ENCODE measurements at regions not wholly inside any gene's neighbourhood (a gene's known extent, or its start where the extent isn't known, plus 50 kb on each side); places are given as distances from the start of the nearest gene placed in this dataset.
"Not testable (repeated sequence)": the region's sequence is repeated elsewhere in the genome, so short reads cannot be mapped to it uniquely, and the experiment has no call there.

- Histone ChIP-seq H3K9me3 (peaks cover 3% of the 10 kb centered on the region), H3K27me3 (no peaks in the 10 kb centered on the region), H3K36me3 (no peaks in the 10 kb centered on the region), H3K27ac (no peak overlapping the region), H3K4me1 (ENCODE audit: control insufficient read depth in 1 of 2, insufficient read depth in 1 of 2, low read depth in 1 of 2, low read length in 1 of 2) (no peaks in the 10 kb centered on the region), H3K4me3 (ENCODE audit: low read depth in 1 of 2, low read length in 1 of 2) (no peak overlapping the region)
- TF ChIP-seq, protein P1, sequence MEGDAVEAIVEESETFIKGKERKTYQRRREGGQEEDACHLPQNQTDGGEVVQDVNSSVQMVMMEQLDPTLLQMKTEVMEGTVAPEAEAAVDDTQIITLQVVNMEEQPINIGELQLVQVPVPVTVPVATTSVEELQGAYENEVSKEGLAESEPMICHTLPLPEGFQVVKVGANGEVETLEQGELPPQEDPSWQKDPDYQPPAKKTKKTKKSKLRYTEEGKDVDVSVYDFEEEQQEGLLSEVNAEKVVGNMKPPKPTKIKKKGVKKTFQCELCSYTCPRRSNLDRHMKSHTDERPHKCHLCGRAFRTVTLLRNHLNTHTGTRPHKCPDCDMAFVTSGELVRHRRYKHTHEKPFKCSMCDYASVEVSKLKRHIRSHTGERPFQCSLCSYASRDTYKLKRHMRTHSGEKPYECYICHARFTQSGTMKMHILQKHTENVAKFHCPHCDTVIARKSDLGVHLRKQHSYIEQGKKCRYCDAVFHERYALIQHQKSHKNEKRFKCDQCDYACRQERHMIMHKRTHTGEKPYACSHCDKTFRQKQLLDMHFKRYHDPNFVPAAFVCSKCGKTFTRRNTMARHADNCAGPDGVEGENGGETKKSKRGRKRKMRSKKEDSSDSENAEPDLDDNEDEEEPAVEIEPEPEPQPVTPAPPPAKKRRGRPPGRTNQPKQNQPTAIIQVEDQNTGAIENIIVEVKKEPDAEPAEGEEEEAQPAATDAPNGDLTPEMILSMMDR (IDR thresholded peaks at IDR 0.05) = no peak
Measured at GRCh38 chr7:153107826-153108225, 348.3 kb downstream of the ACTR3B start.

DNA sequence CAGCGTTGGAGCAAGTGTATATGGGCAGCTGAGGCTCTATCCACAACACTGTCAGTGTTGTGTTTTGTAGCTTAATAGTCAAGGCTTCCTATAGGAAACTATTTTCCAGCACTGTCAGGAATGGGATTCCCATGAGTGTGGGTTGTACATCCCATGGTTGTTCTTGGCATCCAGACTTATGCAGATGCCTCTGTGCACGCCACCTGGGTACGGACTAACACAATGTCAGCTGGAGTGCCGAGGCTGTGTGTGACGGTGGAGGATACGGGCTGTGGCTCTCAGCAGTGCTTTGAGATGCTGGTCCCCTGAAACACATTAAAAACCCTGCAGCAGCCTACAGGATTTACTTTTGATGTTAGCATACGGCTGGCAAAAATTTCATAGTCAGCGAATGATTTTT lies 350.0 kb downstream of the ACTR3B start:
- TF ChIP-seq, protein P1 (IDR thresholded peaks at IDR 0.05) = no peak
- no peak overlapping the region for H3K4me3 ChIP-seq (ENCODE audit: low read depth in 1 of 2, low read length in 1 of 2)
- H3K27me3 ChIP-seq = no peaks in the 10 kb centered on the region
- H3K36me3 ChIP-seq = no peaks in the 10 kb centered on the region
- H3K27ac ChIP-seq = no peak overlapping the region
- no peaks in the 10 kb centered on the region for H3K4me1 ChIP-seq (ENCODE audit: control insufficient read depth in 1 of 2, insufficient read depth in 1 of 2, low read depth in 1 of 2, low read length in 1 of 2)
- H3K9me3 ChIP-seq = peaks cover 3% of the 10 kb centered on the region

DNA sequence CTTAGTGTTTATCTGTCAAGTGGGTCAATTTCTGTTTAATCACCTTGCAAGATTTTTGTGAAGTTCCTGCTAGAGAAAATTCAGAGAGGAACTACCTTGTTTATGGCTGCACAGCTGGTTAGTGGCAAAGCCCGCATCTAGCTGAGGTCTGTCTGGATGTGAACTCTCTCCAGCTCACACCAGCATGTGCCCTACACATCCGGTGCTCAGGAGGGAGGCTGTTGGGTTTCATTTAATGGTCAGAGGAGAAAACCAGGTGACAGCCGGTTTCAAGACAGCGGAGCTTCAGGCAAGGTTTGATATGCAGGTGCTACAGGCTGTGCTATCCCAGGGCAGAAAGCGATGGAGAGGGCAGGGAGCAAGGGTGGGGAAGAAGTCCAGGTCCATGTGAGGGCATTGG lies 351.1 kb downstream of the ACTR3B start:
- Histone ChIP-seq H3K4me3 (ENCODE audit: low read depth in 1 of 2, low read length in 1 of 2) (no peak overlapping the region), H3K36me3 (no peaks in the 10 kb centered on the region), H3K27me3 (no peaks in the 10 kb centered on the region), H3K27ac (no peak overlapping the region), H3K4me1 (ENCODE audit: control insufficient read depth in 1 of 2, insufficient read depth in 1 of 2, low read depth in 1 of 2, low read length in 1 of 2) (no peaks in the 10 kb centered on the region), H3K9me3 (peaks cover 3% of the 10 kb centered on the region)
- TF ChIP-seq, protein P1 (IDR thresholded peaks at IDR 0.05) = no peak

GRCh38 chr7:153122255-153122654 lies 362.7 kb downstream of the ACTR3B start:
- H3K36me3 ChIP-seq; H3K27ac ChIP-seq; H3K4me1 ChIP-seq (ENCODE audit: control insufficient read depth in 1 of 2, insufficient read depth in 1 of 2, low read depth in 1 of 2, low read length in 1 of 2); H3K27me3 ChIP-seq; H3K9me3 ChIP-seq; H3K4me3 ChIP-seq (ENCODE audit: low read depth in 1 of 2, low read length in 1 of 2): not testable (repeated sequence)

DNA sequence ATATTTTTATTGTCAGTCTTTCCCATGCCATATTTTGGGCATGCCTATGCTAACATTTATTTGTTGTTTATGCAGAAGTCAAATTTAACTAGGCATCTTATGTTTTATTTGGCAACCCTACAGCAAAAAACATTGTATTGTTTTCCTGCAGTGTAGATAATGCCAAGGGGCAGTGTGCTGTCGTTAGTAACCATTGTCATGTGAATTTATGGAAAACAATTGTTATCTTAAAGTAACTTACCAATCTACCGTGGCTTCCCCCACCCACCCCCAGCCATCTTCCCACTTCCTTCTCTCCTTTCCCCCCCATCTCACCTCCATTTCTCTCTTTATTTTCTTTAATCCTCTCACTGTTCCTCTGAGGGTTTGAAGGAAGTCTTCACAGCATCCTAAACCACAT lies 370.5 kb downstream of the ACTR3B start:
- no peaks in the 10 kb centered on the region for H3K27me3 ChIP-seq
- no peaks in the 10 kb centered on the region for H3K4me1 ChIP-seq (ENCODE audit: control insufficient read depth in 1 of 2, insufficient read depth in 1 of 2, low read depth in 1 of 2, low read length in 1 of 2)
- H3K27ac ChIP-seq = no peak overlapping the region
- no peak overlapping the region for H3K4me3 ChIP-seq (ENCODE audit: low read depth in 1 of 2, low read length in 1 of 2)
- no peaks in the 10 kb centered on the region for H3K9me3 ChIP-seq
- TF ChIP-seq, protein P1 (IDR thresholded peaks at IDR 0.05) = no peak
- no peaks in the 10 kb centered on the region for H3K36me3 ChIP-seq

GRCh38 chr7:153151766-153152165 lies 392.2 kb downstream of the ACTR3B start:
- TF ChIP-seq, protein P1 (IDR thresholded peaks at IDR 0.05) = no peak
- no peaks in the 10 kb centered on the region for H3K27me3 ChIP-seq
- H3K36me3 ChIP-seq = no peaks in the 10 kb centered on the region
- H3K27ac ChIP-seq = no peak overlapping the region
- no peak overlapping the region for H3K4me3 ChIP-seq (ENCODE audit: low read depth in 1 of 2, low read length in 1 of 2)
- no peaks in the 10 kb centered on the region for H3K9me3 ChIP-seq
- no peaks in the 10 kb centered on the region for H3K4me1 ChIP-seq (ENCODE audit: control insufficient read depth in 1 of 2, insufficient read depth in 1 of 2, low read depth in 1 of 2, low read length in 1 of 2)

Measured in neutrophil (primary cell).